ENCODE measurements at regions not wholly inside any gene's neighbourhood (a gene's known extent, or its start where the extent isn't known, plus 50 kb on each side); places are given as distances from the start of the nearest gene placed in this dataset.

GRCh38 chr4:163419074-163419473 lies 54.5 kb downstream of the TKTL2 start:
- DNase-seq (ENCODE audit: extremely low read depth in 1 of 11, low read depth in 9 of 11, low spot score in 4 of 11): no peak

GRCh38 chr4:163415668-163416067 lies 57.9 kb downstream of the TKTL2 start:
- DNase-seq (ENCODE audit: extremely low read depth in 1 of 11, low read depth in 9 of 11, low spot score in 4 of 11): no peak

- no peak for DNase-seq (ENCODE audit: extremely low read depth in 1 of 11, low read depth in 9 of 11, low spot score in 4 of 11)
Observed at GRCh38 chr4:163414275-163414674, 59.3 kb downstream of the TKTL2 start.

GRCh38 chr4:163404580-163404979 lies 60.9 kb downstream of the NPY5R start:
- DNase-seq (ENCODE audit: extremely low read depth in 1 of 11, low read depth in 9 of 11, low spot score in 4 of 11): peak in 2 of 11 donors; percentile 7 to 15

- no peak for DNase-seq (ENCODE audit: extremely low read depth in 1 of 11, low read depth in 9 of 11, low spot score in 4 of 11)
Observed at GRCh38 chr4:163404080-163404479, 60.4 kb downstream of the NPY5R start.
